ENCODE measurements at regions not wholly inside any gene's neighbourhood (a gene's known extent, or its start where the extent isn't known, plus 50 kb on each side); places are given as distances from the start of the nearest gene placed in this dataset.

DNA sequence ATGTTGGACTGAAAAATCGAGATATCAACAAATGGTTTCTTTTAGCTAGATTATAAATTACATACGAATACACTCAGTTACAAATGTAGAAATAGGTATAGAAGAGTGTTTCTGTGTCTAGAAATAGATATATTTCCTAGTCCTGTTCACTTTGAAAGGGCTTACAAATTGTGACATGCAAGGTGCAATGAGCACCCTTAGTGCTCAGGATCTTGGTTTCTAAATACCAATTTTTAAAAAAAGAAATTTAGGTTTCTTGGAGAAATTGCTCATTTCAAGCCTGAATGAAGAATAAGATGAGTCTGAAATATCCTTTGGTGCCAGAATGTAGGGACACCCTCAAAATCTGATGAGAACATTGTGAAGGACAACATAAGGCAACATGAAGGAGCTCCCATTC is 306.0 kb downstream of the CRPPA start:
- H3K14ac ChIP-seq (replicated peaks; ENCODE audit: low read depth, low read length): no peak overlapping the region
- dilution Hi-C loops (cut with HindIII; ENCODE audit: low sequenced_read_pairs, unreplicated experiment) (no loop called here), intact Hi-C loops (cut with micrococcal nuclease) (no loop called here), in situ Hi-C loops (cut with MboI; ENCODE audit: low sequenced_read_pairs) (loop anchor here (5.0 to 25.0 kb wide), 2 partner anchors 452 to 797 kb away; no protein-coding TSS in a partner anchor)
- no peaks in the 10 kb centered on the region for H3K27me3 ChIP-seq (ENCODE audit: control insufficient read depth, insufficient read depth, low read length)
- H3K4me1 ChIP-seq (ENCODE audit: control insufficient read depth, insufficient read depth, low read length): no peaks in the 10 kb centered on the region
- no peak overlapping the region for H3K4me3 ChIP-seq (ENCODE audit: insufficient read depth, low read depth, low read length)
- no peak overlapping the region for H3K4me2 ChIP-seq (ENCODE audit: low read depth, low read length)
- TF ChIP-seq, protein P1, sequence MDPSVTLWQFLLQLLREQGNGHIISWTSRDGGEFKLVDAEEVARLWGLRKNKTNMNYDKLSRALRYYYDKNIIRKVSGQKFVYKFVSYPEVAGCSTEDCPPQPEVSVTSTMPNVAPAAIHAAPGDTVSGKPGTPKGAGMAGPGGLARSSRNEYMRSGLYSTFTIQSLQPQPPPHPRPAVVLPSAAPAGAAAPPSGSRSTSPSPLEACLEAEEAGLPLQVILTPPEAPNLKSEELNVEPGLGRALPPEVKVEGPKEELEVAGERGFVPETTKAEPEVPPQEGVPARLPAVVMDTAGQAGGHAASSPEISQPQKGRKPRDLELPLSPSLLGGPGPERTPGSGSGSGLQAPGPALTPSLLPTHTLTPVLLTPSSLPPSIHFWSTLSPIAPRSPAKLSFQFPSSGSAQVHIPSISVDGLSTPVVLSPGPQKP (IDR thresholded peaks at IDR 0.05; ENCODE audit: borderline replicate concordance, low read depth, low read length): no peak
- TF ChIP-seq CHD1 (IDR thresholded peaks at IDR 0.05; ENCODE audit: low read depth, low read length) (no peak), RAD21 (IDR thresholded peaks at IDR 0.05; ENCODE audit: low read length) (no peak), POLR2A (IDR thresholded peaks at IDR 0.05; ENCODE audit: low read depth, low read length) (no peak), FOS (IDR thresholded peaks at IDR 0.05; ENCODE audit: low read depth, low read length) (no peak), MAZ (IDR thresholded peaks at IDR 0.05; ENCODE audit: borderline replicate concordance, low read depth, low read length) (no peak), CEBPB (IDR thresholded peaks at IDR 0.05; ENCODE audit: low read depth, low read length) (no peak), NFE2L2 (IDR thresholded peaks at IDR 0.05; ENCODE audit: low read depth, low read length) (no peak), BHLHE40 (IDR thresholded peaks at IDR 0.05; ENCODE audit: low read depth, low read length) (no peak)
- TF ChIP-seq, protein P2, sequence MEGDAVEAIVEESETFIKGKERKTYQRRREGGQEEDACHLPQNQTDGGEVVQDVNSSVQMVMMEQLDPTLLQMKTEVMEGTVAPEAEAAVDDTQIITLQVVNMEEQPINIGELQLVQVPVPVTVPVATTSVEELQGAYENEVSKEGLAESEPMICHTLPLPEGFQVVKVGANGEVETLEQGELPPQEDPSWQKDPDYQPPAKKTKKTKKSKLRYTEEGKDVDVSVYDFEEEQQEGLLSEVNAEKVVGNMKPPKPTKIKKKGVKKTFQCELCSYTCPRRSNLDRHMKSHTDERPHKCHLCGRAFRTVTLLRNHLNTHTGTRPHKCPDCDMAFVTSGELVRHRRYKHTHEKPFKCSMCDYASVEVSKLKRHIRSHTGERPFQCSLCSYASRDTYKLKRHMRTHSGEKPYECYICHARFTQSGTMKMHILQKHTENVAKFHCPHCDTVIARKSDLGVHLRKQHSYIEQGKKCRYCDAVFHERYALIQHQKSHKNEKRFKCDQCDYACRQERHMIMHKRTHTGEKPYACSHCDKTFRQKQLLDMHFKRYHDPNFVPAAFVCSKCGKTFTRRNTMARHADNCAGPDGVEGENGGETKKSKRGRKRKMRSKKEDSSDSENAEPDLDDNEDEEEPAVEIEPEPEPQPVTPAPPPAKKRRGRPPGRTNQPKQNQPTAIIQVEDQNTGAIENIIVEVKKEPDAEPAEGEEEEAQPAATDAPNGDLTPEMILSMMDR (conservative IDR thresholded peaks at IDR 0.05; ENCODE audit: low read depth, low read length): no peak
- H3K9ac ChIP-seq (ENCODE audit: low read depth, low read length): no peak overlapping the region
- H3K56ac ChIP-seq (ENCODE audit: extremely low read depth, insufficient read depth, low read length): no peak overlapping the region
- no peaks in the 10 kb centered on the region for H3K9me3 ChIP-seq (ENCODE audit: control insufficient read depth, insufficient read depth, low read length)
- H3K4ac ChIP-seq (ENCODE audit: low read depth, low read length): no peak overlapping the region
- no peaks in the 10 kb centered on the region for H3K9me1 ChIP-seq (ENCODE audit: insufficient read depth, low read length)
- H2BK15ac ChIP-seq (ENCODE audit: low read depth, low read length): no peak overlapping the region
- ATAC-seq (ENCODE audit: low read depth) (no peak), DNase-seq (no peak)
- H3K23ac ChIP-seq (ENCODE audit: low read depth, low read length): no peak overlapping the region
- no peak overlapping the region for H2AK5ac ChIP-seq (ENCODE audit: low read depth, low read length)
- POLR2A ChIA-PET (ENCODE audit: unreplicated experiment): no interaction called here
- H3K79me1 ChIP-seq (ENCODE audit: low read depth in 1 of 2, low read length in 2 of 2): no peaks in the 10 kb centered on the region
- H2AFZ ChIP-seq (replicated peaks; ENCODE audit: low read length, poor library complexity): no peak overlapping the region
- H4K91ac ChIP-seq (ENCODE audit: insufficient read depth, low read depth, low read length): no peak overlapping the region
- no peak overlapping the region for H3K18ac ChIP-seq (ENCODE audit: low read depth, low read length)
- no peak overlapping the region for H4K5ac ChIP-seq (ENCODE audit: low read depth, low read length)
- no peak overlapping the region for H3K27ac ChIP-seq (ENCODE audit: insufficient read depth, low read length)
- H2AK9ac ChIP-seq (replicated peaks; ENCODE audit: low read depth, low read length, poor library complexity): no peak overlapping the region
- no peak overlapping the region for H2BK20ac ChIP-seq (ENCODE audit: low read depth, low read length)
- no CpG with 5 or more reads among the region's 2 CpGs for WGBS, 2 experiments (ENCODE audit: extremely low coverage in 2 of 2, insufficient read length in 1 of 2)
- no peak overlapping the region for H2BK120ac ChIP-seq (ENCODE audit: low read depth, low read length)
- BruUV-seq (replicated peaks): no TSS peak
- H4K8ac ChIP-seq (ENCODE audit: low read depth in 2 of 2, low read length in 2 of 2): no peak overlapping the region
- CTCF ChIA-PET: interaction anchor here (0.9 to 1.0 kb wide), 2 partner anchors 449 to 451 kb away, joined by 3 to 5 read pairs; no protein-coding TSS in a partner anchor
- no peaks in the 10 kb centered on the region for H3K36me3 ChIP-seq (ENCODE audit: control insufficient read depth, insufficient read depth, low read length)
- H2BK5ac ChIP-seq (ENCODE audit: low read depth, low read length, poor library complexity, severe bottlenecking): no peak overlapping the region
- no peaks in the 10 kb centered on the region for H4K20me1 ChIP-seq (ENCODE audit: insufficient read depth, low read length)
